ENCODE measurements at regions not wholly inside any gene's neighbourhood (a gene's known extent, or its start where the extent isn't known, plus 50 kb on each side); places are given as distances from the start of the nearest gene placed in this dataset.
"Not testable (repeated sequence)": the region's sequence is repeated elsewhere in the genome, so short reads cannot be mapped to it uniquely, and the experiment has no call there.

DNA sequence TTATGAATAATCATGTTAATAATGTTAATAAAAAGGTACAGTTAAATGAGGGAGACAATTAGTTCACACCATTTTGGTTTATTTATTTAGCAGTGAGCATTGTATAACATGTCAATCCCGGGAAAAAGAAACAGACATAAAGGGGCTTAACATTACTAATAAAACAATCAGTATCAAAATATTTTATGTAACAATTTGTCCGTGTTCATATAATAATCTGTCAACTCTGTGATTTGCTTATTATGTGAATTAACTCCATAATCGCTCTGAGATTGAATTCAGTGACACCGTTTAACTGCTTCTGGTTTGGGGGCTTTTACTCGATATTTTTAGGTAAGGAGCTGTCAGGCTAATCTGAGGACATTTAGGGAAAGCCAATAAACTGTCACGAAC is 95.8 kb upstream of the HMGA2 start:
- Histone ChIP-seq H3K36me3 (ENCODE audit: low read depth) (no peaks in the 10 kb centered on the region), H3K27me3 (ENCODE audit: insufficient read depth, poor library complexity, severe bottlenecking) (no peaks in the 10 kb centered on the region), H3K4me1 (ENCODE audit: insufficient read depth, poor library complexity, severe bottlenecking) (peaks cover 29% of the 10 kb centered on the region), H3K4me3 (ENCODE audit: severe bottlenecking) (peak overlapping the region; percentile 40), H3K9me3 (ENCODE audit: severe bottlenecking) (no peaks in the 10 kb centered on the region), H3K27ac (ENCODE audit: poor library complexity, severe bottlenecking) (peak overlapping the region; percentile 58)
- no peak for DNase-seq (ENCODE audit: low spot score)
- TF ChIP-seq CTCF (IDR thresholded peaks at IDR 0.05; ENCODE audit: poor library complexity, severe bottlenecking), result no peak
- no peak for ATAC-seq (ENCODE audit: low read depth)

DNA sequence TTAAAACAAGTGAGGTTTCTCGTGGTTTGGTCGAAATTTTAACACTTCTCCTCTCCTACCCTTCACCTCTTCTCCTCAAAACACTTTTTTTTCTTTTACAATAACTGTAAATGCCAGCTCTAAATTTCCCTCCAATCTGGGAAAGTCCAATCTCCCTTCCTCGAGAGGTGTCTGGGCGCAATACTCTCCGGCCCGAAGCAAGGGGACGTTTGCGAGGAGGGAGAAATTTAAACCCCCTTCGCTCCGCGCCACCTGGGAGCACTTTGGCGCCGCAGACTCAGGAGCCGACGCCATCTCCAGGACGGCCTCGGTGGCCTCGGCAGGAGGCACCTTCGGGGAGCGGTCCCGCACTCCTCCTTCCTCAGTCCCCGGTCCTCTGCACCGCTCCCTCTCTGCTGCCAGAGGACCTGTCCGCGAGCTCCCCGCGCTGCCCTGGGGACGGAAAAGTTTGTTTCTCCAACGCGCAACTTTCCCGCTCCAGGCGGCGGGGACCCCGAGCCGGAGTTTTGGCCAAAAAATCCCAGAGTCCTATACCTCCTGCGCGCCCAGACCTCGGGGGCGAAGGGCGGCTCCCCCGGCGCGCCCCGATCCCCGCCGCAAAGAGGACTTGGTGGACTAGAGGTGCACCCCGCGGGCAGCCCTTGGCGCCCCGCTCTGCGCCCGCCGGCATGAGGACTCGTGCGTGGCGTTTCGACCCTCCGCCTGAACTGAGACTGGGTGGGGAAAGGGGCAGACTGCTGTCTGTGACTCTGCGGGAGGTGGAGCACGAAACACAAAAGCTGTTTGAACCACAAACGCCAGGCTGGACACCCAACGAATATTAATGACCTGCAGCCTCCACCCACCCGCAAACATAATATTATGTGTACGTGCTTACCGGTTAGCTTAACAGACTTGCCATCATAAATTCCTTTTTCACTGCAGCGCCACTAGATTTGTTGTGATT is 95.2 kb upstream of the HMGA2 start:
- DNase-seq (ENCODE audit: low spot score) (peak; percentile 62), ATAC-seq (ENCODE audit: low read depth) (peak; percentile 86)
- H3K4me1 ChIP-seq (ENCODE audit: insufficient read depth, poor library complexity, severe bottlenecking), result peaks cover 29% of the 10 kb centered on the region
- H3K27ac ChIP-seq (ENCODE audit: poor library complexity, severe bottlenecking), result peak overlapping the region; percentile 58
- H3K36me3 ChIP-seq (ENCODE audit: low read depth), result no peaks in the 10 kb centered on the region
- H3K9me3 ChIP-seq (ENCODE audit: severe bottlenecking), result no peaks in the 10 kb centered on the region
- H3K27me3 ChIP-seq (ENCODE audit: insufficient read depth, poor library complexity, severe bottlenecking), result no peaks in the 10 kb centered on the region
- peak overlapping the region; percentile 40 for H3K4me3 ChIP-seq (ENCODE audit: severe bottlenecking)
- no peak for TF ChIP-seq CTCF (IDR thresholded peaks at IDR 0.05; ENCODE audit: poor library complexity, severe bottlenecking)

DNA sequence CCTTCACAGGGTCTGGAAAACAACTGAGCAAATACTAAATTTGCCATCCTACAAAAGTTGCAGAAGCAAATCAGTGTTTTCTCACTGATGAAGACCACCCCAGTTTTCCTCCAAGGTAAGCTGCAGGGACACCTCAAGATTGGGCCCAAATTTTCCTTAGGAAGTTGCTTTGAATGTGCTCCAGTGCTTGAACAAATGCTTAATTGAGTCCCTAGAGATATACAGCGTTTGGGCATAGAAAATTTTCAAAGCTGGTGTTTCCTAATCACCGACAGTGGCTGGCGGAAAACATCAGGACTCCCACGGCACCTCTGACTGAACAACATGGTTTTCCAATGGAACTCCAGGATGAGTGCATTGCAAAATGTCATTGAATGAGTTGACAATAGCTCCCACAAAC is 92.5 kb upstream of the HMGA2 start:
- H3K9me3 ChIP-seq (ENCODE audit: severe bottlenecking), result no peaks in the 10 kb centered on the region
- no peak for DNase-seq (ENCODE audit: low spot score)
- H3K36me3 ChIP-seq (ENCODE audit: low read depth), result no peaks in the 10 kb centered on the region
- TF ChIP-seq CTCF (IDR thresholded peaks at IDR 0.05; ENCODE audit: poor library complexity, severe bottlenecking), result no peak
- peaks cover 16% of the 10 kb centered on the region for H3K4me1 ChIP-seq (ENCODE audit: insufficient read depth, poor library complexity, severe bottlenecking)
- no peak overlapping the region for H3K27ac ChIP-seq (ENCODE audit: poor library complexity, severe bottlenecking)
- no peak for ATAC-seq (ENCODE audit: low read depth)
- H3K4me3 ChIP-seq (ENCODE audit: severe bottlenecking), result no peak overlapping the region
- no peaks in the 10 kb centered on the region for H3K27me3 ChIP-seq (ENCODE audit: insufficient read depth, poor library complexity, severe bottlenecking)

- H3K4me1 ChIP-seq (ENCODE audit: insufficient read depth, poor library complexity, severe bottlenecking); H3K27ac ChIP-seq (ENCODE audit: poor library complexity, severe bottlenecking); DNase-seq (ENCODE audit: low spot score); ATAC-seq (ENCODE audit: low read depth); H3K4me3 ChIP-seq (ENCODE audit: severe bottlenecking); H3K9me3 ChIP-seq (ENCODE audit: severe bottlenecking); H3K27me3 ChIP-seq (ENCODE audit: insufficient read depth, poor library complexity, severe bottlenecking); H3K36me3 ChIP-seq (ENCODE audit: low read depth): not testable (repeated sequence)
Measured at GRCh38 chr12:65733643-65734042, 90.6 kb upstream of the HMGA2 start.

- H3K36me3 ChIP-seq (ENCODE audit: low read depth), result no peaks in the 10 kb centered on the region
- no peak for ATAC-seq (ENCODE audit: low read depth)
- H3K4me3 ChIP-seq (ENCODE audit: severe bottlenecking), result no peak overlapping the region
- H3K9me3 ChIP-seq (ENCODE audit: severe bottlenecking), result no peaks in the 10 kb centered on the region
- H3K4me1 ChIP-seq (ENCODE audit: insufficient read depth, poor library complexity, severe bottlenecking), result peaks cover 5% of the 10 kb centered on the region
- no peak for TF ChIP-seq CTCF (IDR thresholded peaks at IDR 0.05; ENCODE audit: poor library complexity, severe bottlenecking)
- no peaks in the 10 kb centered on the region for H3K27me3 ChIP-seq (ENCODE audit: insufficient read depth, poor library complexity, severe bottlenecking)
- DNase-seq (ENCODE audit: low spot score), result no peak
- no peak overlapping the region for H3K27ac ChIP-seq (ENCODE audit: poor library complexity, severe bottlenecking)
Measured at GRCh38 chr12:65734226-65734625, 90.1 kb upstream of the HMGA2 start.

All from RWPE2 (cell line).